ENCODE measurements at regions not wholly inside any gene's neighbourhood (a gene's known extent, or its start where the extent isn't known, plus 50 kb on each side); places are given as distances from the start of the nearest gene placed in this dataset.

DNA sequence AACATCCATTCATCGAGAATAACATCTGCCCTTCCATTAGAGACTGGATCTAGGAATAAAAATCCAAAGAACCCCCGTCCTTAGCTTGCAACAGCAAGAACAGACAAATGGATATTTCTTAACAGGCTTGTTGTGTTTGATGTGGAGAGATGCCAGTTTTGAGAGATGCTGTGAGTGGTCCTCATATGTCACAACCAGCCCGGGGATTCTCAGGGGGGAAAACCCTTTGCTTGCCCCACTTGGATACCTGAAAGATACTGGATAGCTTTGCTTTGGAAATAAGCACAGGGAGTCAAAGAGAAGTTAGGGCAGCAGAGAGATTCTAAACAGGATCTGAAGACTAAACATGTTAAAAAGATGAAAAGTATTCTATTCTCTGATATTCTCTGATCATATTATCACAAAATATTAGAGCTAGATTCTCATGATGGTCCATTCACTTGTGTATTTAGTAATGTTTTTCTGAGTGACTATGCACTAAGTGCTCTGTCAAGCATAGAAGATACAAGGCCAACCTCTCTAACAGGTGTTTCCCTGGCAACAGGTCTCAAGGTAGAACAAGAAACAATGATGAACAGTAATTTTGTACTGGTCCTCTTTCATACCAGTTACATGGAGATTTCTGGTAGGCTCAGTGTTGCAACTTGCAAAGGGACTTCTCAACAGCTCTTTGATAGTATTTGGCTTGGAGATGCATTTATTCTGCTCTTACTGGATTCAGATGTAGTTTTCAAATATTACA, 348.2 kb downstream of the MYCN start:
- DNase-seq, result no peak

DNA sequence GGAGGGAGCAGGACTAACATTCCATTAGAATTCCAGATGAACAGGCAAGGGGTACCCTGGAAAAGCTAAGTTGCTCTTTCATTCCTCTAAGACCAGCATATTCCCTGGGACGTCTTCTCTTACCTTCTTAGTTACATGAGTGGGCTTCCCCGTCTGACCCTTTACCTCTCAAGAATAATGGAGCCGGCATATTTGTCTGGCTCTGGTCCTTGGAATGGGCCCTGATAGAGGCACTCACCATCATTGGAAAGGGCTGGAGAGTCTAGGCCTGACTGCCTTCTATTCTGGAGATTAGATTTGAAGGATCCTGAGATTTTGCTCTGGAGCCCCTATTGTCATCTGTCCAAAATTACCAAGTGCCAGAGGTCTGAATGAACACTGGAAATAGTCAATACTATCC, 347.5 kb downstream of the MYCN start:
- no peak for DNase-seq

DNA sequence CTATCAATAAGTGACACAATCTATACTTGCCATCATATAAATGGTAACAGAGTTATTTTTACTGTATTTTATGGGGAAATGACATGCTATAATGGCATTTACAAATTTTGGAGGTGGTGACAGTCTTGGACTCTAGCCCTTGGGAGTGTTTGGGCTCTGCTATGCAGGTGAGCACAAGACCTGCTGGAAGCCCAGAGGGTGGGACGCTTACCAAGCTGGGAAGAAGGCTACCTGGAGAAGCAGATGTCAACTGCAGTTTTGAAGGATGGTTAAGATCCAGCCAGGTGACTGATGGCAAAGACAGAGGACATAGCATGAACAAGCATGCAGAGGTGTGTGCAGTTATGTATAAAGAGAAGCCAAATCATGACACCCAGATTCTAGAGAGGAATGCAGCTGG, 346.9 kb downstream of the MYCN start:
- no peak for DNase-seq

DNA sequence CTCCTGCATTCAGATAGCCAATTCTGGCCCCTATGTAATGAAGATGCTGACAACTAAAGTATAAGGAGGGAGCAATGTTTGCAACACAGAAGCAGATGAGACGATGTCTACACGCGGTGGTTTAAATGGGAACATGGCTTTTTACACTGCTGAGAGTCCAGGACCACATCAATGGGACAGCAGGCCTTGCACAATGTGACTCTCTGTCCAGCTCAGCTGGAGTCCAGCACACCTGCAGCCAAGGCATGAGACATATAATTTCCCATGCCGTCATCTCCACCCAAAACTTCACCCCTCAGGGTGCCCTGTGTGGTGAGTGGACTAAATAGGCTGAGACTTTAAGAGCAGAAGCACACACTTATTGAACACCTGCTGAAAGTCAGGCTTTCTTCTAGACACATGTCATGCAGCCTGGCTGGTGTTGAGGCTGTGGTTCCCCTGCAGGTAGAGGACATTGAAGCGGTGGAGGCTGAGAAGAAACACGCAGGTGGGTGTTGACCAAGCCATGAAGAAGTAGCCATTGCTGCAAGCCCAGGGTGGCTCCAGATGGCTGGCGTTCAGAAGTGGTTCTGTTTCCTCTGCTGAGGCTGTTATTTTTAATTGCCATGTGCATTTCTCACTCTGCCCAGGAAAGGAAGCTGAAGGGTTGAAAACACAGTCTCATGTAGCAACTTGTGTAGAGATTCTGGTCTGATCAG, 345.6 kb downstream of the MYCN start:
- DNase-seq, result no peak

DNA sequence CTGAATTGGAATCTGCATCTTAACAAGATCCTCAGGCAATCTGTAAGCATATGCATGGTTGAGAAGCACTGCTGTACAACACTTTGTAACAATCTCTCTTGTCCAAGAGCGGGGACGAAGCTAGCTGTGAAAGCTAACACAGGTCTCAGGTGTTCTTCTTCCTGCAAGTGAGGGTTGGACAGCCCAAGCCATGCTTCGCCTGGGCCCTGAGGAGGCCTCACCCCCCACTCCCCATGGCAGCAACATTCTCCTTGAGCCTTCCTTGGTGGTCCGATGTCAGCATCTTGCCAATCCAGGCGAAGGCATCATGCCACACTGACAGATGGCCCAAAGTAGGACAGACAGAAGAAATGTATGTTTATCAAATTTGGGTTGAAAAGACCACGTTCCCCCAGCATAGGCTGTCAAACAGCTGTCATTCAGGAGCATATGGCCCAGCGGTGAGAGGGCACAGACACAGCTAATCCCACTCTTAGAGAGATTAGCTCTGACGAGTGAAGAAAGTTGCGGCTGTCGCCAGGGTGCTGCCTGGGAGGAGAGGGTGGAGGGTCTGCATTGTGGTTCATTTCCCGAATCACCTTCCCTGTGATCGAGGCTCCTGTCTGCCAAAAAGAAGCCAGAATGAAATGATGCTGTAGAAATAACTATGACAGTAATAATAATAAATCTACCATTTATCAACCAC, 344.7 kb downstream of the MYCN start:
- no peak for DNase-seq

DNA sequence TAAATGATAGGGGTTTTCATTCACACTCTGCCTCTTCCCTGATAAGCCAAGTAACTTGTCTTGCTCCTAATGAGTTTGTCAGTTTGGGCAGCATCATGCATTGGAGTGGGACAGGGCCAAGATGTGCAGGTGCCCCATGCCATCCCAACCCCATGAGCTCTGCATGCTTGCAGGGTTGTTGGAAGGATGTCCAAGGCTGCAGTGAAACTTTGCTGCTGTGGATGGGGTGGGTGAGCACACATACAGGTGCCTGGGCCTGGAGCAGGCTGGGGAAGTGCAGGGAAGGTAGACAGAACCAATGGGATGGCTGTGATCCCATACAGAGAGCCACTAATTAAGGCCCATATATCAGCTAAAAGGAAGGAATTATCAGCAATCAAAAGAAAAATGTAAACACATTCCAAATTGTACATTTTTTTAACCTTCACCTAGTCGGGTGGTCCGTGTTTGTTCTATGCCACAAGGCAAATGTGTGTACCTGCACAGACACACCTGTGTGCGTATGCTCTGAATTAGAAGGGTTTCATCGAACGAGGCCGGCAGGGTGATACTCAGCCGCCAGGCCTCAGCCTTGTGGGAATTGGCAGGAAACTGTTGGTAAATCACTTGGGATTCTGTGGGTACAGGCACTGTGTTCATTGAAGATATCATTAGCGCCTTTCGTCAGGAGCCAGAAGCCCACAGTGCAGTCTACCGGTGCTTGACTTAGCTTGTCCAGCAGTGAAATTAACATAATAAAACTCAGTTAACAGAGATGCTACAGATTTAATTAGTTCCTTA, 342.9 kb downstream of the MYCN start:
- DNase-seq, result no peak

DNA sequence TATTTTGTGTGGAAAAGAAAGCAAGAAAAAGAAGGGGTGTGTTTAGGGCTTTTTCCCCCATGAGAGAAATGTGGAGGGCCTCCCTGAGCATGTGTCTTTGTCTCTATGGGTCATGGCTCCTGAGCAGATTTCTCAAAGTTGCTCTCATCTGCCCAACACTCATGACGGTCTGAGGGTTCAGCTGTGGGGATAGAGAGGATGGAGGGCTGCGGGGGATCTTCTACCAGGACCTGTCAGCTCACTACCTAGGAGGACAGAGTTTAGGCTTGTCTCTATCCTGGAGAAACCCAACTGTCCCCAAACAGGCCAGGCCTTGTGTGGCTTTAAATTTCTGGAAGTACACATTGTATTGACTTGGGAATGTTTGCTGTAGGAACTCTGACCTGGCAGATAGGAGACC, 342.2 kb downstream of the MYCN start:
- no peak for DNase-seq

DNA sequence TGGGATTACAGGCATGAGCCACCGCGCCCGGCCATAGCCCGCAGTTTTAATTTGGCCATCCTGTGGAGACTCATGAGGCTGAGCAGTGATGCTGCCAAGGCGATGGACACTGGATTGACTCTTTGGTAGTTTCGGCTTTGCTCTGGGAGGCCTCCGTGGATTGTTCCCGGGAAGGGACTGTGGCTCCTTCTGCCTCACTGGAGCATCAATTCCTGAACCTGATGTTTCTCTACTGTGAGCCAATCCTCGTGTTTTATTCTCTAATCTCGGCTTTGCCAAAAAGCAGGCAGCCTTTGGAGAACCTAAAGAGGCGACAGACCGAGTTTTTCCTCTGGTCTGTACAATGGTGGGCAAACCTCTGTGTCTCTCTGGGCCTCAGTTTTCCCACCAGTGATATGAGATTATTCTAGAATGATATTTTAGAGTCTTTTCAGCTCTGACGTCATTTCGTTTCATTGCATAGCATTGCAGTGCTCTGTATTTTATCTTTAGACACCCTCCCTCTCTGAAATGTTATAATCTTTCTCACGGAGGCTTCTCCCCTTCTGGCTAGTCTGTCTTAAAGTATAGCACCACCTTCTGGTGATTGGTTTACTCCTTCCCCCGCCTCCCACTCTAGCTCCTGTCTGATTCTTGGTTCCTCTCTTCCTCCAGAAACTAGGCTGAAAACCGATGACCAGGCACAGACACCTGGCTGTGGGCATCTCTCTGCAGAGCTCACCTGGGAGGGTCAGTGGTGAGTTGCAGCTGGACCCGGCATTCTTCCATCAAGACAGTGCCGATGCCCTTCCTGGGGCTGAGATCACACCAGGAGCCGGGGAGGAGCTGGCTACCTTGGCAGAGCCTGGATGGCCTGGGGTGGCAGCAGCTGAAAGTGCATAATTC, 341.3 kb downstream of the MYCN start:
- no peak for DNase-seq

DNA sequence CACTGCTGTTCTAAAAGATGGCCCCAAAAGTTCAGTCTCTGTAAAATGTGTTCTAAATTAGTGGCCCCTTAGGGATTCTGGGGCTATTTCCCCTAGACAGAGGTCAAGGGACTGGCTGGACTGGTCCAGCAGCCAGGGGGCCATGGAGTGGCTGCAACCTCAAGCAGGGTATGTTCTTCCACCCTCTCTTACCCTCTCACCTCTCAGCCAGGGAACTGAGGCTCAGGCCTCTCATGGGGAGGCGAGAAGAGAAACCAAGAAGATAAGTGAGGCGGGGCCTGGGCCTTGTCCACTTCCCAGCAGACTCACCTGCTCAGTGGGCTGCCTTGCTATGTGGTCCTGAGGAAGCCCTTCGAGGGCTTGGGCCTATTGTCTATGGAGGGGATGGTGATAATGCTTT, 339.7 kb downstream of the MYCN start:
- no peak for DNase-seq

DNA sequence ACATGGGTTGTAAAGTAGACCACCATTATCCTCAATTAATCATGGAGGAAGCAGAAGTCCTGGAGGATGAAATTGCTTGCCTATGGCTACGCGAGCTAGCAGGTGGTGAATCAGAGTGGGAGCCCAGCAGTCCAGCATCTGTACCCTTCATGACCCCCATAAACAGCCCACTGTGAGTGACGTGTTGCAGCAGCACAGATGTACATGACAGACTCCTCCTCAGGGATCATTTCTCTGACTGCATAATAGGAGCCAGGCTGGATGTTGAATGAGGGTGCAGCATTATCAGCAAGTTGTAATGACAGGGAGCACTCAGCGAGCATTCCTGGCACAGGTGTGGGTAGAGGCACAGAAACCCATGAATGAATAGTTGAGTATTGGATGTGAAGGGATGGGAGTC, 339.3 kb downstream of the MYCN start:
- no peak for DNase-seq

DNA sequence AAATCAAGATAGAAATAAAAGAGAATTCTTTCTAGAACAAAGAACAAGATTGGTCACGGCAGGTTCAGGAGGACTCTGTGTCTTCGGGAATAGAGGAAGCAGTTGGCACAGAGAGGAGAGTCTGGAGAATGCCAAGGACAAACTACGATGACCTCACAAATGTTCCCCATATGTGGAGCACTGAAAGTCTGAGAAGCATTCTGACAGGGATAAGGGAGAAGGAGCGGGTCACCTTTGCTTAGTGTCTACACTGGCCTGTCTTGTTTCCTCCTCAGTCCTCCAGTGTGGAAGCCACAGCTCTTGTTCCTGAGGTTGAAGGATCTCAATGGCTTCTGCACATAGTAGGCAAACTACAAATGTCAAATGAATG, 338.8 kb downstream of the MYCN start:
- DNase-seq, result no peak

DNA sequence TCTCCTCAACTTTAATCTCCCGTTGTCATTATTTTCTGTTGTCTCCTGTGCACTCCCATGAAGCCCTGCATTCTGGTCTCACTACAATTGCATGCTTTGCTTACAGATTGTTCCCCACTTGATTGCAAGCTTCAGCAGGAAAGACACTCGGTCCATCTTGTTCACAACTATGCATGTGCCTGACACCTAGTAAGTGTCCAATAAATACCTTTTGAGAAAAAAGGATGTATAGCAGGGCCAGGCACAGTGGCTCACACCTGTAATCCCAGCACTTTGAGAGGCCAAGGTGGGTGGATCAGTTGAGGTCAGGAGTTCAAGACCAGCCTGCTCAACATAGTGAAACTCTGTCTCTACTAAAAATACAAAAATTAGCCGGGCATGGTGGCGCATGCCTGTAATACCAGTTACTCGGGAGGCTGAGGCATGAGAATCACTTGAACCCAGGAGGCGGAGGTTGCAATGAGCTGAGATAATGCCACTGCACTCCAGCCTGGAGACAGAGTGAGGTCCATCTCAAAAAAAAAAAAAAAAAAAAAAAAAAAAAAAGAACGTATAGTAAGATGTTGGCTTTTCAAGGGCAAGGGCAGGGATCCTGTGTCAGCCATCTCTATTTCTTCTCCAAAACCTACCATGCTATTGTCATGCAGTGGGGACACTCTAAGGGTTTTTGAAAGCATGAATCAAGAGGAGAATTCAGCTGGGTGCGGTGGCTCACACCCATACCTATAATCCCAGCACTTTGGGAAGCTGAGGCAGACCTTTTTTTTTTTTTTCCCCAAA, 338.3 kb downstream of the MYCN start:
- DNase-seq, result no peak

DNA sequence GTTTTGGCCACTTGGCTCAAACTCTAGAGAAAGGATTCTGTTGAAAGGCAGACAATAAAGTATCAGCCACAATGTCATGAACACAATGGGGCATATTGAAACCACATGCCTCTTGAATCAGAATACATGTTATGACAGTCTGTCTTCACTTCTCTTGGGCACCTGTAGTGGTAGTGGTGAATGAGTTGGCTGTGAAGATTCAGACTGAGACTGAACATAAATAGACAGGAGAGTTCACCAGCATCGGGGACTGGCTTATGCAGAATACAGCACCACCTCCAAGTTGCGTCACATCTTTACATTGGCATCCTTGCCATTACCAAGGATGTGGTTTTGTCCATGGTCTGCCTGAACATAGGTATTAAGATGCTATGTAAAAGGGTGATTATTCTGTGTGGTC, 336.8 kb downstream of the MYCN start:
- DNase-seq, result no peak

DNA sequence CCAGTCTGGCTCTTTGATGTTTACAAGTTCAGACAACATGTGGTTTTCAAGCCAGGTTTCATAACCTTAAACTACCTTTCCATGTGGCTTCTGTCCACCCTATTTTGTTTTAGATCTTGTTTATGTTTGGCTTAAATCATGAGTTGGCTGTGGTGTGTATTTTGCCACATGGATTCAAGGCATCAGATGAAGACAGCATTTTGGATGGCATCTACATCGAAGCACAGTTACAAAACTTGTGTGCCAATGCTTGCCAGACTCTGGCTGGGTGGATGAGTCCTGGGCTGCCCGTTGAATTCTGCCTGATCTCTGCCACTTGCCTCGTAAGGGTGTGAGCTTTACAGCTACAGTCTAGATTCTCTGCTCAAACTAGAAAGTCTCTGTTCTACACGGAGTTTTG, 335.3 kb downstream of the MYCN start:
- DNase-seq, result no peak

DNA sequence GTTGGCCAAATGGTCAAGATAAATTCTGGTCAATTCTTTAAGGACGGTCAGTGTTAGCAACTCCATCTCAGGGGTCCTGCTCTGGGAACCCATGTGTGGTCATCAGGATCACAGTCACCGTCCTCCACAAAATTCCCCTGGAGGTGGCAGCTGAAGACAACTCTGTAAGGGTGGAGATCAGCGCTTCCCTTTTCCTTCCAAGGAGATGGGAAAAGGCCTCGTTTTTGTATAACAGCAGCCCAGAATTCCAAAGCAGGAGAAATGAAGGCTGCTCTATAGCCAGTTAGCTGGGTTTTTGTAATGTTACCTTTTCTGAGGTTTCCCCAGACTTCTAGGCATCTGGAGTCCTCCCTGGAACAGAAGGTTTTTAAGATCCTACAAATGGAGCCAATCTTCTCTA, 334.8 kb downstream of the MYCN start:
- DNase-seq, result no peak

DNA sequence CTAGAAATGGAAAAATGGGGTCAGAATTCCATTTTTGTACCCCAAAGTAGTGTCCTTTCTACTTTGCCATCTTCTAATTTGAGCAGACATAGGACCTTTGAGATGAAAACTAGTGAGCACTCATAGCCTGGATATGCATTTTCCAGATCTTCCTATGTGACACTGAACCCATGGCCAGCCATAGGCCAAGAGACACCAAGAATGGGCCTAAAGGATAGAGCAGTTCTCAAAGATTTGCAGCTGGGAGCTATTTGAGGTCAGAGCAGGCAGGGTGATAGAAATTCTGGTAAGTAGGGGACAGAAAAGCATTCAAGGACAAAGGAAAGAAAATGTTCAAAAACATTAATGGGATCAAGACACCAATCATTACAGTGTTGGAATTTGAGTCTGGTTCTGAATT, 332.8 kb downstream of the MYCN start:
- no peak for DNase-seq

DNA sequence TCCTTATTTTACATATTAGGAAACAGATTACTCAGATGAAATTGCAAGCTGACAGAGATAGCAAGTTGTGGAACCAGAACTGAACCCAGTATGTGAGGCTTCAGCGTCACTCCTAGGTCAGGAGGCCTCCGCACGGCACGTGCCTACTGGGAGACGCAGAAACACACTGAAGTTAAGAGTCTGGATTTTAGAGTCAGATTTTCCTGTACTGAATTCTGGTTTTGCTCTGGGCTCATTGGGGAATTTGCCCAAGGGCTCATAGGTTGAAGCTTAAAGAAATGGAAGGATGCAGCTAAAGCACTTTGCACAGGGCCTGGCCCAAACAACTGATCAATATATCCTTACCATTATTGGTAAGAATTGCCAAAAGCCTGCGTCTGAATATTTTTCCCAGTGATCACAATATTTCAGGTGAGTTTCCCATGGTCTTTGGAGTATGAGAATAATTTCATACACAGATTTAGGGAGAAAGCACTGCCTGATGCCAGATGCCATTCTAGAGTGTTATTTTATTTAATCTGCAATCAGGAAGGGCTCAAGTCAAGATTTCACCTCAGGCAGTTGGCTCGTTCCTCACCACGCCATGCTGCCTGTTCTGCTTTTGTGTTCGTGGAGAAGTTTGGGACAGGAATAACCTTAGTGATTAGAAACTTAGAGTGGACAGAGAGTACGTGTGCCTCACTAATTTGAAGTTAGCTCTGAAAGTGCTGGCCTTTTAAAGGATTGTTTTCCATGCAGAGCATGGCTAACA, 331.9 kb downstream of the MYCN start:
- DNase-seq, result no peak

DNA sequence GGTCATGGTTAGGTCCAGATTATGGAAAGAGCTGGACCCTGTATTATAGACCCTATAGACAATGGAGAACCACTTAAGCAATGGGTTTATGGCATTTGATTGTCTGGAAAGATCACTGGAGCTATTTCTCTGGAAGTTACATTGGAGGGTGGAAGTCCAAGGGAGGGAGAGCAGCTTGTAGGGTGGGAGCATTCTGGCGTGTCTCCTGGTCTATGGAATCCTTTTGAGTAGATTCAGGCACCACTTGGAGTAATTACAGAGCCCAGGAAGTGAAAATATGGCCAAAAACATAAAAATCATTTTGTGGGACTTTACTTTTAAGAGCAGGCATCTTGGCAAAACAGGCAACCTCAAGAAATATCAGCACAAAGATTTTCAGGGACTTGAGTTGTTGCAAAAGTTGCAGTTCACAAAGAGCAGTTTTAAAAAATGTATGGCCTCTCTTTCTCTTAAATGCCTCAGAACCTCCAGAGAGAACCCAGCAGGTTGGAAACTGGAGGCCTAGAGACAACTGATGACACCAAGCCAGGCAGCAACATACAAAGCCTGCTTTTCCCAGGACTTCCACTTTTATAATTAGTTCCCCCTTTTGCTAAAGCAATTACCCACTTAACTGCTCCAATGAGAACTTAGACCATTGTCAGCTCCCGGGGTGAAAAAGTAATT, 331.0 kb downstream of the MYCN start:
- DNase-seq, result no peak

DNA sequence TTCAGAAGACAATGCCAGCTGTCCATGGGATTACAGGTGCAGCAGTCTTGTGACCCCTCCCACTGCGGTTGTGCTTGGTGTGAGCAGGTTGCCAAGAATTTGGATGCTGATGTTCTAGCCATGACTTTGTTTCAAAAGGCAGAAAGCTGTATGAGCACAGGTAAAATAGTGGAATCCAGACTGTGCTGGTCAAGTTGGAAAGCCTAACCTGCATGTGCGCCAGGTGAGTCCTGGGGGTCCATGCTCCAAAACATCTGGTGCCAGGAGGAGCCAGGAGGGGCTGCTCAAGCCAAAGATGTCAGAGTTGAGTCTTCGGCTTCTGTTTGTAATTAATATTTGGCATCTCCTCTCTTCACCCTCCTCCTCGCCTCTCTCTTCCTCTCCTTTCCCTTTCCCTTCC, 330.1 kb downstream of the MYCN start:
- DNase-seq, result no peak

DNA sequence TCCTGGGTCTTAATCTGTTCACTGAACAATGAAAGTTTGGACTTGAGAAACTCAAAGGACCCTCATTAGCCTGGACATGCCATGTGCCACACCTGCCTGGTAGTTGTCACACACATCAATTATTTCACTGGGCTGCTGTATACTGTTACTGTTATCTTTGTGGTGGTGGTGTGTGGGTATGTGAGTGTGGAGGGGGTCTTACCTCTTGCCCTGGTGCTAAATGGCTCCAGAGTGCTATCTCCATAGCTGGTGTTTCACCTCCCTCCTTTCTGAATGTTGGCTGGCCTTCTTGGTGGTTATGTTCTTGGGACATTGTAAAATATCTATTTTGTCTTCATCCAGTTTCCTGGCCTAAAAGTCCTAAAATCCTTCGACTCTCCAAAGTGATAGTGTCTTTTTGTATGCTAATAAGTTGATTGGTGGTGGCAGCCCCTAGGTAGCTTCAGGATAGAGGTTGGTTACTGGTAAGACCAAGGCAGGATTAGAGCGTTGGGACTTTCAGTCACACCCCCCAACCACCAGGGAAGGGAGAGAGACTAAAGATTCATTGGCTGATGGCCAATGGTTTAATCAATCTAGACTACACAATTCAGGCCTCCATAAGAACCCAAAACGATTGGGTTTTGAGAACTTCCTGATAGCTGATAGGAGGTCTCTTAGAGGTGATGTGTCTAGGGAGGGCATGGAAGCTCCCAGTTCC, 328.1 kb downstream of the MYCN start:
- no peak for DNase-seq

Data from GOT3 (cell line).